Endothelial cell of umbilical vein (primary cell): ENCODE measurements at regions not wholly inside any gene's neighbourhood (a gene's known extent, or its start where the extent isn't known, plus 50 kb on each side); places are given as distances from the start of the nearest gene placed in this dataset.

Experiments
- CTCF ChIP-seq, 2 donors: IDR thresholded peaks; 1 replicate in 1 of 2; 2 replicates in 1 of 2; pipeline ENCODE4 v1.5.1; 2011; ENCODE audit warnings: low read length in 2 of 2, mild to moderate bottlenecking in 2 of 2, moderate library complexity in 2 of 2, control low read depth in 1 of 2, inconsistent platforms in 1 of 2, low read depth in 1 of 2; ENCODE audit not compliant: insufficient read depth in 1 of 2; ENCODE audit errors: extremely low read depth in 1 of 2
- EZH2 ChIP-seq: IDR thresholded peaks from 2 replicates; pipeline ENCODE4 v1.6.1; 2012; ENCODE audit warnings: borderline replicate concordance, low read depth, mild to moderate bottlenecking, moderate library complexity, low read length, inconsistent platforms; ENCODE audit not compliant: severe bottlenecking
- FOS ChIP-seq: IDR thresholded peaks from 2 replicates; pipeline ENCODE4 v1.6.1; 2011; ENCODE audit warnings: mild to moderate bottlenecking, low read length, moderate library complexity, borderline replicate concordance; ENCODE audit not compliant: insufficient read depth
- GATA2 ChIP-seq: IDR thresholded peaks from 2 replicates; pipeline ENCODE4 v1.7.0; 2011; ENCODE audit warnings: low read depth, mild to moderate bottlenecking, moderate library complexity, mixed read lengths, low read length; ENCODE audit not compliant: insufficient read length, insufficient read depth
- MAX ChIP-seq: IDR thresholded peaks from 2 replicates; pipeline ENCODE4 v1.6.1; 2011; ENCODE audit not compliant: insufficient read depth, insufficient read length
- MYC ChIP-seq: IDR thresholded peaks from one replicate; pipeline ENCODE4 v1.6.1; 2011; ENCODE audit warnings: mild to moderate bottlenecking, low read depth, low read length
- POLR2A ChIP-seq: IDR thresholded peaks from 2 replicates; pipeline ENCODE4 v1.6.1; 2012; ENCODE audit warnings: low read depth, mild to moderate bottlenecking, control low read depth, low read length
- POLR2AphosphoS5 ChIP-seq: IDR thresholded peaks from 2 replicates; pipeline ENCODE4 v1.6.1; 2012; ENCODE audit warnings: low read depth, mild to moderate bottlenecking, control low read depth, low read length, moderate library complexity; ENCODE audit not compliant: insufficient read depth

- TF ChIP-seq POLR2AphosphoS5: no peak
- no peak for TF ChIP-seq CTCF (IDR thresholded peaks at IDR 0.05; ENCODE audit: extremely low read depth in 1 of 2, insufficient read depth in 1 of 2, low read depth in 1 of 2, low read length in 2 of 2)
- TF ChIP-seq POLR2A: no peak
- TF ChIP-seq MAX: no peak
- no peak for TF ChIP-seq GATA2
- no peak for TF ChIP-seq FOS
- no peak for TF ChIP-seq EZH2
- TF ChIP-seq MYC: no peak
Observed at GRCh38 chr9:38179965-38180364, 110.9 kb upstream of the SHB start.
